NCI-H774 (cell line): ENCODE measurements at regions not wholly inside any gene's neighbourhood (a gene's known extent, or its start where the extent isn't known, plus 50 kb on each side); places are given as distances from the start of the nearest gene placed in this dataset.
"Not testable (repeated sequence)": the region's sequence is repeated elsewhere in the genome, so short reads cannot be mapped to it uniquely, and the experiment has no call there.

ENCODE experiments used
- DNase-seq: peaks from one replicate; lab custom pipeline; 2025; lab: John Stamatoyannopoulos, UW

DNA sequence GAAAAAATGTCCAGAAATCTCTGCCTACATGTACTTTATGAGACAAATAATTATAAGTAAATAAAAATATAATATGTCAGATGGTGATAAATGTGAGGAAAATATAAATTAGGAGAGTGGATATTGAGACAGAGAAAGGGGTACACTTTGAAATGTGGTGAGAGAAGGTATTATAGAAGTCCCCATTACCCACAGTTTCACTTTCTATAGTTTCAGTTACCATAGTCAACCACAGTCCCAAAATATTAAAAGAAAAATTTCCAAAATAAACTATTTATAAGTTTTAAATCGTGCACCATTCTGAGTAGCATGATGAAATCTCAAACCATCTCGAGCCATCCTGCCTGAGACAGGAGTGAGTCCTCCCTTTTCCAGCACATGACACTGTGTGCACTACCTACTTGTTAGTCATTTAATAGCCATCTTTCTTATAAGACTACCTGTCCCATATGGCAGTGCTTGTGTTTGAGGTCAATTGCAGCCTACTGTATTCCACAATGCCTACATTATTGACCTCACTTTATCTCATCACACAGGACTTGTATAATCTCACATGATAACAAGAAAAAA is 653.7 kb downstream of the DACH1 start:
- no peak for DNase-seq

DNA sequence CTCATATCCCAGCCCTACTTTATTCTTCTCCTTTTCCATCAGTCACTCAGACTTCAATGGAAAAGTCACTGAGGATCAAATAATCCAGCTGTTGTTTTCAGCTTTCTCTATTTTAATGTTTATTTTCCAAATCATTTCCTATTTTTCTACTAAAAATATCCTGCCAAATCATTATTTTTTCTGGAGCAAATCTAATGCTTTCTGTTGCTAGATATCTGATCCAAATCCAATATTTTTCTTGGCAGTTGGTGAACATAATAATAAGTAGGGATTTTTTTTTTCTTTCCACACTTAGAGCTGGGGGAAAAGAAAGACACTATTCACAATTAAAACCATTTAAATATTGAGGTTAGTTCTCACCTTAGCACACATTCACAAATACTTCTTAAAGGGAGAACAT is 656.1 kb downstream of the DACH1 start:
- no peak for DNase-seq

DNA sequence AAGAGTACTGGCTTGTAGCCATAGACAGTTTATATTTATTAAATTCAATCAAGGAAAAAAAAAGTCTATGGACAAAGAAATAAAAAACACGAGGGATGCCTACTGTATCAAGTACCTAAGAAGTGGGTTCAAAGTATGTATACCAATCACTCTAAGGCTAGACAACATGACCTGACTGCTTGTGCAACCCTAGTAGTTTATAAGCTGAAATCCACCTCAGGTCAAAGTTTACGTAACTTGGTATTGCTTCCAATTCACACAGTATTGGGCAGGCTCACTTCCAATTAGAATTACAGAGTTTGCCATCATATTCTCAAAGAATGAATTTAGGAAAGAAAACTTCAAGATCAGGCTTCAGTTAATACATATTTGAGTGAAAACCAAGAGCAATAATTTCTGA is 657.8 kb downstream of the DACH1 start:
- DNase-seq: no peak

DNA sequence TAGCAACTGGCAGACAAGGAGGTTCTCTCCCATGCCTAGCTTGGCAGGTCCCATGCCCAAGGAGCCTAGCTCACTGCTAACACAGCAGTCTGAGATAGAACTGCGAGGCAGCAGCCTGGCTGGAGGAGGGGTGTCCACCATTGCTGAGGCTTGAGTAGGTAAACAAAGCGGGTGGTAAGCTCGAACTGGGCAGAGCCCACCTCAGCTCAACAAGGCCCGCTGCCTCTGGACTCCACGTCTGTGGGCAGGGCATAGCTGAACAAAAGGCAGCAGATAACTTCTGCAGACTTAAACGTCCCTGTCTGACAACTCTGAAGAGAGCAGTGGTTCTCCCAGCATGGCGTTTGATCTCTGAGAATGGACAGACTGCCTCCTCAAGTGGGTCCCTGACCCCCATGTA is 682.4 kb downstream of the DACH1 start:
- DNase-seq: not testable (repeated sequence)

DNA sequence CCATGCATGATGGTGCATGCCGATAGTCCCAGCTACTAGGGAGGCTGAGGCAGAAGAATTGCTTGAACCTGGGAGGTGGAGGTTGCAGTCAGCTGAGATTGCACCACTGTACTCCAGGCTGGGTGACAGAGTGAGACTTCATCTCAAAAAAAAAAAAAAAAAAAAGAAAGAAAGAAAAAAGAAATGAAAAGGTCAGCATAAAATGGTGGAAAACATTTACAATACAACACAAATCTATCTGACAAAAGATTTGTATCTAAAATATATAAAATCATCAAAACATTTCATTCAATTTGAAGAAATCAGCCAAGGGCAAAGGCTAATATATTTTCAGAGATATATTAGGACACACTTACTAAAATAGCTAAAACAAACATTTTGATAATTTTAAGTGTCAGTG is 683.7 kb downstream of the DACH1 start:
- DNase-seq: not testable (repeated sequence)

DNA sequence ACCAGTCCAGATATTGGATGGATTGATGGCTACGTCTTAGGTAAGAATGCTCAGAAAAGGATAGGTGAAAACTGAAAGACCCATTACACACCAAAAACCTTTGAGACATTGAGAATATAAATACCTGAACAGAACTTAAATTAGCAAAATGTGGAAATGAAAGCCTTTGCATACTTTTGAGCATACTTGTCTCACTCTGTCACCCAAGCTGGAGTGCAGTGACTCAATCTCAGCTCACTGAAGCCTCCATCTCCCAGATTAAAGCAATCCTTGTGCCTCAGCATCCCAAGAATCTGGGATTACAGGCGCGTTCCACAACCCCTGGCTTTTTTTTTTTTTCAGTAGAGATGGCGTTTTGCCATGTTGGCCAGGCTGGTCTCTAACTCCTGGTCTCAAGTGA is 695.3 kb downstream of the DACH1 start:
- no peak for DNase-seq

DNA sequence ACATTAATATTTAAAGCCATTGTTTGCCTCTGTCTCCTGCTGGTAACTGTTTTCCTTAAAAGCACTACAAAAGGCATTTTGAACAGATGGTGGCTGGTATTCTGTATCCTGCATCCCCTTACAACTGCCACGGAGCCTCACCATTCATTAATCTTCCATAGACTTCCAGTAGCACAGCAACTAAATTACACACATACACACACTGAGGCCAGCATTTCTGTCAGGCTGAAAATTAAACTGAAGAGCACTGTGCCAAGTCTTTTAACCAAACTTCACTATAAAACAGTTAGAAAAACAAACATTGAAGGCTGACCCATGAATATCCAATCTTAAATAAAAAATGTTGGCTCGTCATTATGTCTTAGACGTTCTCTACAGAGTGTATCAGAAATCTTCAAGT is 697.8 kb downstream of the DACH1 start:
- no peak for DNase-seq

DNA sequence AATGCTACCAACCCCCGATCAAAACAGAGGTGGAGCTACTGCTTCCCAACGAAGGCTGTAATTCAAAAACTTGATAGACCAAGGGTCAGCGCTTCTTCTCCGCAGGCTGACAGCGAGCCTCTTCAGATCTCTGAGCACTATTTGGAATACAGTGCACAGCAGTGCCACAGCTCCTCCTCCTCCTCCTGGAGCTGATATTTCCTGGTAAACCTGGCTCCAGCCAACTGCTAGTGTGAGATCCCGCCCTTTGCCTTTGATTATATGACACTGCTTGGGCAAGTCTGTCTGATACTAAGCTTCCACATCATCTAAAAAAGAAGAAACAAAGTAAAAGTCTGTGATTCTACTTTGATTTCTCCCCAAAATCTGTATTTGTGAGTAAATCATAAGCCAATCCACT is 710.5 kb downstream of the DACH1 start:
- no peak for DNase-seq

DNA sequence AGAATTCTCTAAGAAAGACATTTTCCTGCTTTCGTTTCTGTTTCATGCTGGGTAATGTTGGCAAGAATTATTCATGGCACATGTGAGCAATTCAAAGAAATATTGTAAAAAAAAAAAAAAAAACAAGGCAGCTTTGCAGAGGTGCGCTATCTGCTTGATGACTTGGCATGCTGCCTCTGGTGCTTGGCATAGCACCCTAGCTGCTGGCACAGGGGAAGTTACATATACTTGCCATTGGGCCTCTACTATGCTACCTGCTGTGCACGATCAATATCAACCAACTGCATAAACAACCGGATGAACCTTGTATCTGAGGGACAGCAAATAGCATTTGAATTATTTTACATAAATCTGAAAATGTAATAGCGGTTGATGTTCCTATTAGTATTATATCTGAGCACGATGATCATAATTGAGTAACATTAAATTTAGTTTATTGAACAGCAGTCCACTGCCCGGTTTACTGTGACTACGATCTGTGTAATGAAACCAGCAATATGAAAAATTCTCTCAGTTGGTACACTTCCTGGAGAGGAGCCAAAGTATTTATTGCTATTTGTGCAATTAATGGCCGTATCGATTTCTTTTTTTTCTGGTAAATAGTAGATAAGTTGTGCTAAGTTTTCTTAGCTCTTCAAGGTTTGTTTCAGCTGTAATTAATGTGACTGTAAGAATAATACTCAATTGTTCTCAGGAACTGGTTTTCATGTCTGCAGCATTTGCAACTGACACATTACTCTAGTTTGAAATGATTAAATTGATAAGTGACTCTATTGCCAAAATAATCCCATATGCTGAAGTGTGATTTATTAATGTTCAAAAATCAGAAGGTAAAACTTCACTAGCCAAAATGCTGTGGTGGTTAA is 717.3 kb downstream of the DACH1 start:
- DNase-seq: peak; percentile 31

DNA sequence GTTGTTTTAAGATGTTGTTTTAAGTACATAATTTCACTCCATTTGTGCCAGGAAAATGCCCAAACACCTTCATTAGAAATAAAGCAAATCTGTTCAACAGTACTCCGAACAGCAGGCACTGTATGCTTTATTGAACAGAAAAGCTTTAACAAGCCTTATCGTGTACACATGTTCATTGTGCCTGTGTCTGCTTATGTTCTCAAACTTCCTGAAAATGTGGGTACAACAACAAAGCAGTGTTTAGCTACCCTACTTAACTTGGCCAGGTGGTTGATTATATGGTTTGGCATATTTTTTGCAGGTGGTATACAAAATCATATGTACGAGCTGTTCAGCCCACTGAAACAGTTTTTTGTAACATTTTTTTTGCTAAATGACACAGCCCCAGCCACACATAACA is 718.0 kb downstream of the DACH1 start:
- peak; percentile 6 for DNase-seq

DNA sequence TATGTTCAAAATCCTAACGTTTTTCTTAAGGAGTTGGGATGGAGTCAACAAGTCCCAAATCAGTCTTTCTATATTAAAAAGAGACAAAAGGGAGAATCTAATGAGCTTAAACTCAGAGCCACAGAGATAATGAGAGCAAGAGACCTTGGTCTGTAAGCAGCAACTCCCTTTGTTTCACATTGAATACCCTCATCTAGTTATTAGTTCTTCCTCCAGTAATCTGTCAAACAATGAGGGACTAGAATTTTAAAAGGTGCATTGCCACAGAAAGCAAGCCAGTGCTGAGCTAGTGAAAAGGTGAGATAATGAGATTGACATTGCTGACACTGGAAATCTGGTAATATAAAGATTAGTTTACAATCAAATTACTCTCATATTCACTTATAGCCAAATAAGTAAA is 718.6 kb downstream of the DACH1 start:
- no peak for DNase-seq

DNA sequence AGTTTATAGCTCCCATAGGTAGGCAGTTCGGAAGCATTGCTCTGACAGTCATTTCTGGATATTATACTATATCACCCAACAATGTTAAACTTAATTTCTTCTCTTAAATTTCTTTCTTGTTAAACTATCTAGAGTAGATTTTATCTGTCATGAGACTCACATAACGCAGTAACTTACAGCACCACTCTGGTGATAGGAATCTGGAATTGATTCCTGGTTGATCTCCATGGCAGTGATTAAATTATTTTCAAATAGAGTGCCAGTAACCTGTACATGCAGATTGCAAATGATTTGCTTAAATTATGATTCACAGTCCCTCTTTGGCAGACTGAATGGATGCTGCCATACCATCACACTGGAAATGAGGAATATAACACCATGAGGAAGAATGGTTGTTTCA is 722.1 kb downstream of the DACH1 start:
- DNase-seq: no peak

DNA sequence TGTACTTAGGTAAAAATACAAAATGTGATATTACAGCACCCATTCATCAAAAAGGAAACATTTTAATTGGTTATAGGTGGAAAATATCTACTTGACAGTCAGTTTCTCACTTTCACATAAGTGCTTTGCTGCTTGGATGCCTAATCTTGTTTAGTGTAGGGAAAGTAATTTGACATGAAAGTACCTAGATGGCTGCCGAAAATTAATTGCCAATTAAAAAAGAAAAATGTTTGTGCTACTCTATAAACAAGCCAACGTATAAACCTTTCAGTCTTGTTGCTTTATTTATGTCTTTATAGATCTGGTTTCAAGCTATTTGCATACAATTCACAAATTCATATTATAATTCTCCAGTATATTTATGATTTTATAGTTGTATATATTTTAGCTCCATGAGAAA is 729.9 kb downstream of the DACH1 start:
- DNase-seq: no peak

DNA sequence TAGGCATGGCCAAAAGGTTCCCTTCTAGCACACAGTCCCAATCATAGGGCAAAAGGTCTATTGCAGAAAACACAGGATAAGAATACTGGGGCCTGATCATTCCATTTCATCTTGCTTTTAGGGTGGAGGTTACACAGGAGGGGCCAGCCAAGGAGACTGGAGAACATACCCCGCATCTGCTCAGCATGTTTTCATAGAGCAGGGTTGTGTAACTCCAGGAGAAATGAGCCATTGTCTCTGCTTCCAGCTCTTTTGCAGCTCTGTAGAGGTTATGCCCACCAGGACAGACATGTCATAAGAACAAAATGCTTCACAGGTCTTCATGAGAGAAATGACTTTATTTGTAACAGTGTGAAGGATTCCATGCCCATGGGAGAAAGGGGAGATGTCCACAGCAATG is 742.8 kb downstream of the DACH1 start:
- no peak for DNase-seq

DNA sequence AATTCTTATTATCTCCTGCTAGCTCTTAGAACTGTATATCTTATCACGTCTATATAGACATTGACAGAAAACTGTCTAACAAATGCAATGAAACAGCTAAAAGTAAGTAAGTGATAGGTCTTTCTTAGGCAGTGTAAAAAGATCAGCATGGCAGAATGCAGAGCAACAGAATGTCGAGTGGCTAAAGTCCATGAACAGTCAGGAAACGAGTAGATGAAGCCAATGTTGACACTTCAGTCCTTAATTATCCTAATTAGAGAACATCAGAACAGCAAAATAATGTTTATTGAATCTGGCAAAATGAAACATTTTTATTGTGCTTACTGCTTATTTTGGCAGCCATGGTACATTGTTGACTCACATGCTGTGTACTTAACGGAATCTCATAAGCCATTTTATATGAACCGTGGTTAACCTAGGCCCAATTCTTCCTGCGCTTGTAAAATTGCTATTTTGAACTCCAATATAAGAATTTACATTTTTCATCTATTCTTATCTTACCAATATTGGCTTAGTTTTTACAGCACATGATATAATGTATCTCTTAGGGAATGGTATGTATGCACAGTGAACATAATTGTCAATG is 748.1 kb downstream of the DACH1 start:
- peak; percentile 44 for DNase-seq

DNA sequence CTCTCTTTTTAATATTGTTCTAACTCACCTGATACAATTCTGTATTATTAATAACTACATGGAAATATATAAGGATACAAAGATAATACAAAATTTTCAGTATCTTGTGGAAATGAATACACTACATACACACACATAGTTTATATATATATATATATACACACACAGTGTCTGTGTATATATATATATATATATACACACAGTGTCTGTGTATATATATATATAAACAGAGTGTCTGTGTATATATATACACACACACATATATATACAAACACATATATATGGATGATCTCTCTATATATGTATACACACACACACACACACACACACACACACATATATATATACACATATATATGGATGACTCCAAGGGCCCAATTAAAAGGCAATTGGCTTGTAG is 749.1 kb downstream of the DACH1 start:
- DNase-seq: no peak

DNA sequence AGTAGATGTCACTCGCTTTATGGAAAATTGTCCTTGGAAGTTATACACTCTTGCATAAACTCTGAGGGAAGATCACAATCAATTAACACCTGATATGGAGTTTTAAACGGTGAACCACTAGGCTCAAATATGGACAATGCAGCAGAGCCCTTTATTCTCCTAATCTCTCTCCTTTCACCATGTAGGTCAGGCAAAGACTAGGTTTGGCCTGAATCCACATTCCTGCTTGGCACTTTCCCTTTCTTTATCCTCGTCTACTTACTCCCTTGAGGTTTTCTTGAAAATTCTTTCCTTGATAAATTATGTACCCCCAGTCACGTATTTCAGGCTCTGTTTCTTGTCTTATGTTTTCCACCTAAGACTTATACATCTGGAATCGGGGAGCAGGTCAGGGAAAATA is 751.7 kb downstream of the DACH1 start:
- no peak for DNase-seq

DNA sequence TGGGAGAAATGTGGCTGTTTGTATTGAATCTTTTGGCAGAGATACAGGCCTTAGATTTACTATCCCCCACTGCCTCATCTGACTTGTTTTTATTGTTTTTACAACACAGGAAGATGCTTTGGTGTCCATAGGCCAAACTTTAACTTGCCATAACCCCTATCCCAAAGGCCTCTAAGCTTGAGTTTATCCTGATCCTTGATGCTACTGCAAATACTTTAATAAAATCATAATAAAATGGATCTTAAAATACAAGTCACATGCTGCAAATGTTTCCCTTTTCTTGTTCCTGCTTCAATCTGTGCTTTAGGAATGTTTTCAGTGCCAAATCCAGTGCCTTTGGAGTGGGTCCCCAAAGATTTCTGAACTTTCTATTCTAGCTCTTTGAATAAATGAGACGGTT is 770.6 kb downstream of the DACH1 start:
- no peak for DNase-seq

DNA sequence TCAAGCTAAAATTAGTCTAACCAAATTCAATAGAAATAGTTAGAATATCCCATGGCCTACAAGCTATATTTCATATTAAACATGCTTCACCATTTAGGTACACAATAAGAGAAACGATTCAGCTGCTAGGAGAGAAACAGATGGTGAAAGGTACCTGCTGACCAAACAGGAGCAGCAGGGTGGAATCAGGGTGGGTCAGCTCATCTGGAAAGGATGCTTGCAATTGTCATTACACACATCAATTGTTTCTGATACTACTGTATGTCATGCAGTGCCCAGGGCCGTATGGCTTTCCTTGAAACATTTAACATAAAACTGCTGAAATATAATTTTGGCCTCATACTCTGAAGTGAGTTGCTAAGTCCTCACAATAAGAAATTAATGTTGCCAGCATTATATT is 776.0 kb downstream of the DACH1 start:
- no peak for DNase-seq

DNA sequence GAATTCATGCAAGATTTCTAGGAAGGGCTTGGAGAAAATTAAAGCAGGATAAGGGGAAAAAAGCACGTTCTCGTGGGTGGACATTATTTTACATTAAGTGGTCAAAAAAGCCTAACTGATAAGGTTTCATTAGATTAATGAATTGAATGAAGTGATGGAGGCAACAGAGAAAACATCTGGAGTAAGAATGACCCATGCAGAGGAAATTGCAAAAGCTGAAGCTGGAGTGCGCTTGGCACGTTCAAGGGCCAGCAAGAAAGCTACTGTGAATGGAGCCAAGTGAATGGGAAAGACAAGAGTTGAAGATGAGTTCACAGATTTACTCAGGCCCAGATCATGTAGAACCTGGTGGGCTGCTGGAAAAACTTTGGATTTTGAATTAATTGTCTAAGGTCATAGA is 777.9 kb downstream of the DACH1 start:
- no peak for DNase-seq

DNA sequence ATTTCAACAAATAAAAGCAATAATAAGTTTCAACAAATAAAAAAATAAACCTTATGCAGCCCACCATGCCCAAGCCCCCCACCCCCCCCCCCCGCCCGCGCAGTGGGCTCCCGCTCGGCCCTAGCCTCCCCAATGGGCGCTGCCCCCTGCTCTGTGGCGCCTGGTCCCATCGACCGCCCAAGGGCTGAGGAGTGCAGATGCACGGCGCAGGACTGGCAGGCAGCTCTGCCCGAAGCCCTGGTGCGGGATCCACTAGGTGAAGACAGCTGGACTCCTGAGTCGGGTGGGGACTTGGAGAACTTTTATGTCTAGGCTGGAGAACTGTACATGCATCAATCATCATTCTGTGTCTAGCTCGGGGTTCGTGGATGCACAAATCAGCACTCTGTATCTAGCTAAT is 779.6 kb downstream of the DACH1 start:
- DNase-seq: no peak

DNA sequence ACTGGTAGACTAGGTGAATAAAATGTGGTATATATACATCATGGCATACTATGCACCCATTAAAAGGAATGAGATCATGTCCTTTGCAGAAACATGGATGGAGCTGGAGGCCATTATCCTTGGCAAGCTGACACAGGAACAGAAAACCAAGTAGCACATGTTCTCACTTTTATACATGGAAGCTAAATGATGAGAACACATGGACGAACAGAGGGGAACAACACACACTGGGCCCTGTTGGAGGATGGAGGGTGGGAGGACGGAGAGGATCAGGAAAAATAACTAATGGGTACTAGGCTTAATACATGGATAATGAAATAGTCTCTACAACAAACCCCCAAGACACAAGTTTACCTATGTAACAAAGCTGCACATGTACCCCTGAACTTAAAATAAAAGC is 780.0 kb downstream of the DACH1 start:
- no peak for DNase-seq

DNA sequence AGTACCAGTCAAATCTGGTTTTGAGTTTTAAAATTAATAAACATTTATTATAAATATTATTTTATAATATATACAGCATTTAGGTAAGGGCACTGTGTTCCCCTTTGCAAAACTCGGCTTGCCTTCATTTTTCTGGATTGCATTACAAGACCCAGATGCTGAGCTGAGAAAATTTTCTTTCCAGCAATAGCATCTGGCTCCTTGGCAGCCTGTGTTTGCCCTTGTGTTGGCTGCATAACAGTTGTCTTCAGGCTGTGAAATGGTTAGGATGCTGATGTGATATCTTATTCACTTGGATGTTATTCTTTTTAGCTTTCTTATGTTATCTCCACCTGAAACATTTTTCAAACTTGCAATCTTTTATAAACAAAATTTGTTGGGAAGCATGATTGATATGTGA is 784.4 kb downstream of the DACH1 start:
- no peak for DNase-seq

DNA sequence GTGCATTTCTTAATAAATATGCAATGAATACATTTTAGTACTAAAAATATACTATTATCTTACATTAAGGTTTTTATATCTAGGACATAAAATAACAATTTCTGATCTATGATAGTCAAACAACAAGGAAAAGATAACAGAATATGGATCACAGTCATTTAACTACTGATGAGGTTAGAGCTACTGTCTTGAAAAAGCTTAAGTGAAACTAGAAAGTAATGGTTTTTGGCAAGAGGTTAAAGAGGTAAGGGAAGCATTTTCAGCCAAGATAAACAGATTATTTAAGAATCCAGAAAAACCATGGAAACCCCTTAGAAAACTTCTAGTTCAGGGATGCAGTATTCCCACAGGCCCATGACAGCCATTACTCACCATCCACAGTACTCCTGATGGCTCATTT is 787.4 kb downstream of the DACH1 start:
- no peak for DNase-seq
